Gastrocnemius medialis (tissue), 4 donors: ENCODE measurements at regions not wholly inside any gene's neighbourhood (a gene's known extent, or its start where the extent isn't known, plus 50 kb on each side); places are given as distances from the start of the nearest gene placed in this dataset.

Experiments used
- ATAC-seq, 2 donors: fragments of 150-250 bp; one replicate each; pipeline ENCODE4 v1.9.1; 2016
- DNase-seq, 2 donors: peaks; one replicate each; pipeline ENCODE4 v3.0.0-alpha.2; 2019
- H3K27ac ChIP-seq, 4 donors: fragments of 200-600 bp; sonication (generic); 1 replicate in 1 of 4; 2 replicates in 3 of 4; pipeline ENCODE4 v1.5.1; 2016 to 2018; ENCODE audit warnings: mild to moderate bottlenecking in 2 of 4, moderate library complexity in 1 of 4
- H3K27me3 ChIP-seq, 3 donors: fragments of 200-600 bp; sonication (generic) in 2 of 3; 1 replicate in 1 of 3; 2 replicates in 2 of 3; pipeline versions ENCODE4 v1.5.1 to v1.6.0; 2016 to 2019; ENCODE audit warnings: mild to moderate bottlenecking in 1 of 3, moderate library complexity in 1 of 3
- H3K36me3 ChIP-seq, 2 donors: fragments of 200-600 bp; sonication (generic) in 1 of 2; one replicate each; pipeline ENCODE4 v1.5.1; 2017 to 2018
- H3K4me1 ChIP-seq, 2 donors: fragments of 200-600 bp; sonication (generic) in 1 of 2; one replicate each; pipeline ENCODE4 v1.5.1; 2016 to 2017; ENCODE audit warnings: mild to moderate bottlenecking in 2 of 2
- H3K4me3 ChIP-seq, 4 donors: fragments of 200-600 bp; sonication (generic) in 3 of 4; 1 replicate in 1 of 4; 2 replicates in 3 of 4; pipeline ENCODE4 v1.5.1; 2016 to 2019; ENCODE audit warnings: mild to moderate bottlenecking in 2 of 4
- H3K9me3 ChIP-seq, 3 donors: fragments of 200-600 bp; sonication (generic) in 2 of 3; 1 replicate in 1 of 3; 2 replicates in 2 of 3; pipeline ENCODE4 v1.5.1; 2016 to 2019
- POLR2A ChIP-seq, 2 donors: fragments of 450-650 bp; IDR thresholded peaks; one replicate each; pipeline ENCODE4 v1.6.1; 2017; ENCODE audit warnings: antibody characterized with exemption in 2 of 2, mild to moderate bottlenecking in 2 of 2, moderate library complexity in 2 of 2
- in situ Hi-C, 4 donors: fragments of 200-750 bp; cut with MboI; loops; one replicate each; pipeline versions ENCODE4 v1.15.0 to v1.8.0; 2017; ENCODE audit warnings: low sequenced_read_pairs in 4 of 4
- intact Hi-C: fragments of 100-400 bp; cut with DNase I; formaldehyde crosslinking; loops from one replicate; pipeline ENCODE4 v1.15.1; 2023; ENCODE audit warnings: low total_unique reads
- TF ChIP-seq, protein P1 (sequence below), 5 experiments: fragments of 450-650 bp in 3 of 5; fragments of 200-600 bp in 2 of 5; sonication (generic) in 2 of 5; IDR thresholded peaks in 4 of 5; conservative IDR thresholded peaks in 1 of 5; 1 replicate in 4 of 5; 2 replicates in 1 of 5; pipeline ENCODE4 v1.5.1; 2016 to 2019; ENCODE audit warnings: antibody characterized with exemption in 5 of 5, mild to moderate bottlenecking in 3 of 5, moderate library complexity in 3 of 5

DNA sequence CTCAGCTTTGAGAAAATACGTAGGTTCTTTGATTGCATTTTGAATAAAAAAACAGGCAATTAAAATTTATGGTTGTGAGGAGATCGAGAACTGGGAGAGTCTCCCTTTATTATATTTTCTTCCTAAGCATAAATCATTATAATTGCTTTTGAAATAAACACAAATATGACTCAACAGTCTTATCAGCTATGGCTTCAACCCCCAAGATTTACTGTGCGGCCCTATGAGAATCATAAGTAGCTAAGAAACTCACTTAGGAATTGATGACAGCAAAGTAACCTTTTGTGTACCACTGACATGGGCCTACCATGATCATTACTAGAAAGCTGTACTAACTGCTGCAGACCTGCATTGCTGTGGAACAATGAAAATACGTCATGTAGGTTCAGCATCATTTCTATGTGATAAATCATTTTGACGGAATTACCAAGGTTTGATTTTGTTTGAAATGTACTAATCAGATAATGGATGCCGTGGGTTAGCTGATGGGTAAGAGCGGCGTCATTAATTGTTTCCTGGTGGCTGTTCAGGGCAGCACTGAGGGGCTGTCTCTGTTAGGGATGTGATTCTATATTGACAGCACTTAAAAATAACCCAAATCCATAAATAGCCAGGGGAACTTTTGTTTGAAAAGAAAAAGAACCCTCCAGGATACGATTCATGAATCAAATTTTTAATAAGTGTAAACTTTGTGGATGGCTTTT lies 51.5 kb upstream of the GPRIN3 start:
- intact Hi-C loops, result no loop called here

GRCh38 chr4:89357787-89358186 lies 50.2 kb upstream of the GPRIN3 start:
- no peak for ATAC-seq
- Histone ChIP-seq H3K36me3 (no peaks in the 10 kb centered on the region), H3K27me3 (no peaks in the 10 kb centered on the region), H3K9me3 (no peaks in the 10 kb centered on the region), H3K4me1 (no peaks in the 10 kb centered on the region), H3K27ac (no peak overlapping the region), H3K4me3 (no peak overlapping the region)
- in situ Hi-C loops, result no loop called here
- TF ChIP-seq, protein P1, sequence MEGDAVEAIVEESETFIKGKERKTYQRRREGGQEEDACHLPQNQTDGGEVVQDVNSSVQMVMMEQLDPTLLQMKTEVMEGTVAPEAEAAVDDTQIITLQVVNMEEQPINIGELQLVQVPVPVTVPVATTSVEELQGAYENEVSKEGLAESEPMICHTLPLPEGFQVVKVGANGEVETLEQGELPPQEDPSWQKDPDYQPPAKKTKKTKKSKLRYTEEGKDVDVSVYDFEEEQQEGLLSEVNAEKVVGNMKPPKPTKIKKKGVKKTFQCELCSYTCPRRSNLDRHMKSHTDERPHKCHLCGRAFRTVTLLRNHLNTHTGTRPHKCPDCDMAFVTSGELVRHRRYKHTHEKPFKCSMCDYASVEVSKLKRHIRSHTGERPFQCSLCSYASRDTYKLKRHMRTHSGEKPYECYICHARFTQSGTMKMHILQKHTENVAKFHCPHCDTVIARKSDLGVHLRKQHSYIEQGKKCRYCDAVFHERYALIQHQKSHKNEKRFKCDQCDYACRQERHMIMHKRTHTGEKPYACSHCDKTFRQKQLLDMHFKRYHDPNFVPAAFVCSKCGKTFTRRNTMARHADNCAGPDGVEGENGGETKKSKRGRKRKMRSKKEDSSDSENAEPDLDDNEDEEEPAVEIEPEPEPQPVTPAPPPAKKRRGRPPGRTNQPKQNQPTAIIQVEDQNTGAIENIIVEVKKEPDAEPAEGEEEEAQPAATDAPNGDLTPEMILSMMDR (IDR thresholded peaks at IDR 0.05 in 4 of 5, conservative IDR thresholded peaks at IDR 0.05 in 1 of 5), result no peak
- TF ChIP-seq POLR2A (IDR thresholded peaks at IDR 0.05), result no peak
- intact Hi-C loops, result no loop called here
- no peak for DNase-seq

More for the DNA sequence above, 51.5 kb upstream of the GPRIN3 start:
- TF ChIP-seq, protein P1 (IDR thresholded peaks at IDR 0.05 in 4 of 5, conservative IDR thresholded peaks at IDR 0.05 in 1 of 5), result no peak
- no peak for TF ChIP-seq POLR2A (IDR thresholded peaks at IDR 0.05)
- in situ Hi-C loops, result no loop called here
- H3K4me3 ChIP-seq, result no peak overlapping the region
- no peaks in the 10 kb centered on the region for H3K27me3 ChIP-seq
- H3K9me3 ChIP-seq, result no peaks in the 10 kb centered on the region
- no peak for DNase-seq
- H3K4me1 ChIP-seq, result no peaks in the 10 kb centered on the region
- H3K36me3 ChIP-seq, result no peaks in the 10 kb centered on the region
- H3K27ac ChIP-seq, result no peak overlapping the region
- ATAC-seq, result no peak
